ENCODE measurements at regions not wholly inside any gene's neighbourhood (a gene's known extent, or its start where the extent isn't known, plus 50 kb on each side); places are given as distances from the start of the nearest gene placed in this dataset.
"Not testable (repeated sequence)": the region's sequence is repeated elsewhere in the genome, so short reads cannot be mapped to it uniquely, and the experiment has no call there.

DNA sequence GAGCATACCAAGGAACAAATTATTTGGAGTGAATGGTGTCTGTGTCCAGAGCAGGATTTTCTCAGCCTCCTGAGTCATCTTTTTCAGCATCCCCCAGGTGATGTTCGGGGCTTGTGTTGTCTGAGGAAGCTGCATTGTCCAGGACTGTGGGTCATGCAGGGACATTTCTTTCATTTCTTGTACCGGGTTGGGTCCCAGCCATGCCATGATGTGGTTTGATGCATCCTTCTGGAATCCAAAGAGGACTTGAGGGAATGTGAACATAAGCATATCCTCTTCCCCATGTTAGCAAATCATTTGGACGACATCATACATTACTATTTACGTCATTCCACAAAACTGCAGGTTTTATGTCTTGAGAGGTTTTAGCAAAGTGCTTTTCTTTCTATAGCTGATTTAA is 797.8 kb downstream of the CCDC85A start:
- no peak for DNase-seq (ENCODE audit: low read depth)

DNA sequence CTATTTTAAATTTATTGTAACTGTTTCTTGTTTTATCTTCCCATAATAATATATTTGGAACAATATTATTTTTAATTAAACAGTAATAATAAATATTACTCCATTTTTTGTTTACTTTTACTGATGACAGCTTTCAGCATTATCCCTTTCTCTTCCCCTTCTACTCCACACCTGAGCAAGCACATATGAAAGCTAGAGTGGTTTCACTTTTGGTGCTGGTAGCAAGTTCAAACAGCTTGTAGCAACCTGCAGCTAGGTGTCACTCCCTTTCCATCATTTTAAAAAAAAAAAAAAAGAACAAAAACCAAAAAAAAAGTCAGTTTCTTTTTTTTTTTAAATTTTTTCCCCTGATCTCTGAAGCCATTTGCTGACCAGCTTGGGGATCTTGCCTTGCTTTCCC is 801.8 kb downstream of the CCDC85A start:
- no peak for DNase-seq (ENCODE audit: low read depth)

GRCh38 chr2:57022496-57022895 is 838.7 kb downstream of the CCDC85A start:
- no peak for DNase-seq (ENCODE audit: low read depth)

DNA sequence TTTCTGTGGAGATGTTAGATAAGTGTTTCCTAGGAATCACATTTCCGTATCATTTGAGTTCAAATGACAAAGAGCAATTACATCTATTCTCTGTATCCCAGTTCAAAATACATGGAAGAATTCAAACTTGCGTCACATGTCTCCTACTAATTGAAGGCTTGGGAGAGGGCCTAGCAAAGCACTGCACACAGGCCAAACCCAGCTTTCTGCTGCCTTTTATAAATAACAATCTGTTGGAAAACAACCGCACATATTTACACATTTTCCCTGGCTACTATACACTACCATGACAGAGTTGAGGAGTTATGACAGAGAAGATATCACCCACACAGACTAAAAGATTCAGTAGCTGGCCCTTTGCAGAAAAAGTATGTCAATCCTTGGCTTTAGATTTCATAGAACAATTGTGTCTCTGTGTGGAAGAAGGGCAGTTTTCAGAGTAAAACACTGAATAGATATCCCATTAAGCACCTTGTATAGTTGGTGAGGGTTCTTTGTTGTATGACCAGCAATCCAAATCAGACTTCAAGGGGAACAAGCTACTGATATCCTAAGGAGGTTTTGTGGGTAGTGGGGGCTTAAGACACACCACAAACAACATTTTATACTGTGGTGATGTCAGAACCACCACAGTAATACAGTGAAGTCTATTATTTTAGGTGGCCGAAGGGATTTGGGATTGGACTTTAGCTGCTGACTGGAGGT is 861.3 kb downstream of the CCDC85A start:
- DNase-seq (ENCODE audit: low read depth): no peak

- DNase-seq (ENCODE audit: low read depth): no peak
These were observed 865.5 kb downstream of the CCDC85A start for GRCh38 chr2:57049273-57049672.

- no peak for DNase-seq (ENCODE audit: low read depth)
These were observed 866.2 kb downstream of the CCDC85A start for GRCh38 chr2:57050007-57050406.

DNA sequence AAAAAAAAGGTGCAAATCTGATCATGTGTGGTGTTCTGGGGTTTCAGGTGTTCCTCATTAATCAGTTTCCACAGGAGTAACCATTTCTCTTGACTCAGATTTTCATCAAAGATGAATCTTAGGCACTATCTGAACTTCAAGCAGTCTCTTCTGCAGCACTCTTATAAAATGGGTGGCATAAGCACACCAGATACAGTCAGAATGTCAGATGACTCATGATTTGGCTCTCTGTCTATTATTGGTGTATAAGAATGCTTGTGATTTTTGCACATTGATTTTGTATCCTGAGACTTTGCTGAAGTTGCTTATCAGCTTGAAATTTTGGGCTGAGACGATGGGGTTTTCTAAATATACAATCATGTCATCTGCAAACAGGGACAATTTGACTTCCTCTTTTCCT is 882.5 kb downstream of the CCDC85A start:
- DNase-seq (ENCODE audit: low read depth): not testable (repeated sequence)

DNA sequence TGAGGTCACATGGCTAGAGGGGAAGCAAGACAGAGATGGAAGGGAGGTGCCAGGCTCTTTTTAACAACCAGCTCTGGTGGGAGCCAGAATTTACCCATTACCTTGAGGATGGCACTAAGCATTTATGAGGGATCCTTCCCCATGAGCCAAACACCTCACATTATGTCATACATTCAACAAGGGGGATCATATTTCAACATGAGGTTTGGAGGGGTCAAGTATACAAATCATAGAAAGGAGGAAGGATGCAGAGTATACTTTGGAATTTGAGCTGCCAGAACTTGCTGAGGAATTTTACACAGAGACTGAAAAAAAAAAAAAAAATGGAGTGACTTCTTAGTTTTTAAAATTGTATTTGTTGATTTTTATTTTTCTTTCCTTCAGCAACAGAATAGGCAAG is 891.4 kb downstream of the CCDC85A start:
- no peak for DNase-seq (ENCODE audit: low read depth)

GRCh38 chr2:57080035-57080434 is 896.2 kb downstream of the CCDC85A start:
- no peak for DNase-seq (ENCODE audit: low read depth)

GRCh38 chr2:57084697-57085281 is 901.0 kb downstream of the CCDC85A start:
- DNase-seq (ENCODE audit: low read depth): no peak

GRCh38 chr2:57093020-57093419 is 909.2 kb downstream of the CCDC85A start:
- no peak for DNase-seq (ENCODE audit: low read depth)

DNA sequence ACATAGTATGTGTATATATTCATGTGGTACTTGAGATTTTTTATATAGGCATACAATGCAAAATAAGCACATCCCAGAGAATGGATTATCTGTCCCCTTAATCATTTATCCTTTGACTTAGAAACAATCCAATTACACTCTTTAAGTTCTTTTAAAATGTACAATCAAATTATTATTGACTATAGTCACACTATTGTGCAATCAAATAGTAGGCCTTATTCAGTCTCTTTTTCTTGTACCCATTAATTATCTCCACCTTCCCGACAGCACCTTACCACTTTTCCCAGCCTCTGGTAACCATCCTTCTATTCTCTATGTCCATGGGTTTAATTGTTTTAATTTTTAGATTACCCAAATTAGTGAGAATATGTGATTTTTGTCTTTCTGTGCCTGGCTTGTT is 914.1 kb downstream of the CCDC85A start:
- DNase-seq (ENCODE audit: low read depth): no peak

DNA sequence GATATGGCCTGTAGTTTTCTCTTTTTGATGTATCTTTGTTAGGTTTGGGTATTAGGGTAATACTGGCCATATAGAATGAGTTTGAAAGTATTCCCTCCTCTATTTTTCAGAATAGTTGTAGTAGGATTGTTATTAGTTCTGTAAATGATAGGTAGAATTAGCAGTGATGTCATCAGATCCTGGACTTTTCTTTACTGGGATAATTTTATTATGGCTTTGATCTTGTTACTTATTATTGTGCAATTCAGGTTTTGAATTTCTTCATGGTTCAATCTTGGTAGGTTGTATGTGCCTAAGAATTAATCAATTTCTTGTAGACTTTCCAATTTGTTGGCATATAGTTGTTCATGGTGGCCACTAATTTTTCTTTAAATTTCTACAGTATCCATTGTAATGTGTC is 916.6 kb downstream of the CCDC85A start:
- no peak for DNase-seq (ENCODE audit: low read depth)

DNA sequence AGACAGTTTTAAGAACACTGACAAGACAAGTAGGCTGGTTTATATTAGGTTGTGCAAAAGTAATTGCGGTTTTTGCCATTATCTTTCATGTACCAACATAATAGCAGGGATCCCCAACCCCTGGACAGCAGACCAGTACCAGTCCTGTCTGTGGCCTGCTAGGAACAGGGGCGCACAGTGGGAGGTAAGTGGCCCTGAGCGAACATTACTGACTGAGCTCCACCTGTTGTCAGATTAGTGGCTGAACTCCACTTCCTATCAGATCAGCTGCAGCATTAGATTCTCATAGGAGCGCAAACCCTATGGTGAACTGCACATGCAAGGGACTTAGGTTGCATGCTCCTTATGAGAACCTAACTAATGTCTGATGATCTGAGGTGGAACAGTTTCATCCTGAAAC is 921.9 kb downstream of the CCDC85A start:
- no peak for DNase-seq (ENCODE audit: low read depth)

- no peak for DNase-seq (ENCODE audit: low read depth)
These were observed 923.6 kb downstream of the CCDC85A start for GRCh38 chr2:57107353-57107752.

DNA sequence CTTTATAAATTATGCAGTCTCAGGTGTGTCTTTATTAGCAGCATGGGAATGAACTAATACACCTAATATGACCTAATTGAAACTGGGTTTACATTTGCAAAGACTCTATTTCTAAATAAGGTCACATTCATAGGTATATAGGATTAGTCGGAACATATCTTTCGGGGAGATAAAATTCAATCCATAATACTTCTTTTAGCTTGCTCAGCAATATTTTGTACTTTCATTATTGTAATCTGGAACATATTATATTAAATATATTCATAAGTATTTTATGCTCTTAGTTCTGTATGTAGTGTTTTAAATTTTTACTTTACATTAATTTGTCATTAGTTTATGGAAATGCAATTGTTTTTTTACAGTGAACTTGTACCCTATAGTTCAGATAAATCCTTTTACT is 927.7 kb downstream of the CCDC85A start:
- no peak for DNase-seq (ENCODE audit: low read depth)

DNA sequence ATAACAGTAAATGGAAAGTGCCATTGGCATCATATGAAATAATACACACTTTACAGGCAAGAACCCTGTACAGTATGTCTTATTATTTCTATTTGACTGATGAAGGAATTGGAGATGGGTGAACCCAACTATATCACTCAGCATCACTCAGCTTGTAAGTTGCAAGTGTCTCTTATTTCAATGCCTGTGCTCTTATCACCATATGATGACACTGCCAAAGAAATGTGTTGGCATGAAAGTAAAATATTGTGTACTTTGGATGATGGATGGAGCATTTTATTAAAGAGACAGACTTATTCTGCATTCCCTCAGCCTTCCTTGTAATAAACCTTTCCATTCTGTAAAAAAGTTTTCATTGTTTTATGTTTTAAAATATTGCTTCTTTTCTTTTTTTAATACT is 927.5 kb upstream of the VRK2 start:
- DNase-seq (ENCODE audit: low read depth): no peak

DNA sequence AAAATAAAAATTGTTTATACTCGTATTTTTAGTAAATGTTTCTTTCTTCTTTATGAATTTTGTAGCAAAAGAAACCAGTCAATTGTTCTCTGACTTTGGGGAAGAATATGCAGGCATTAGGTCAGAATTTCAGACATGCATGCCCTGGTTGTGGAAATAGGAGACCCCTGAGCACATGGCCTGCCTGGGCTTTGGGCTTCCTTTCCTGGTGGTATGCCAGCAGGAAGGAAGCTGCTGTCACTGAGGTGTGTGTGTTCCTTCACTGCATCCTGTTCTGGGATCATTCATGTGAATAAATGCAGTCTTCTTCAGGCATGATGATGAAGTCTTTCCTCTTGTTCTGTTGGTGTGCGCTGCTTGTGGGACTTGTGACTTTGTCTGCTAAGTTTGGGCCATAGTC is 920.2 kb upstream of the VRK2 start:
- DNase-seq (ENCODE audit: low read depth): no peak

DNA sequence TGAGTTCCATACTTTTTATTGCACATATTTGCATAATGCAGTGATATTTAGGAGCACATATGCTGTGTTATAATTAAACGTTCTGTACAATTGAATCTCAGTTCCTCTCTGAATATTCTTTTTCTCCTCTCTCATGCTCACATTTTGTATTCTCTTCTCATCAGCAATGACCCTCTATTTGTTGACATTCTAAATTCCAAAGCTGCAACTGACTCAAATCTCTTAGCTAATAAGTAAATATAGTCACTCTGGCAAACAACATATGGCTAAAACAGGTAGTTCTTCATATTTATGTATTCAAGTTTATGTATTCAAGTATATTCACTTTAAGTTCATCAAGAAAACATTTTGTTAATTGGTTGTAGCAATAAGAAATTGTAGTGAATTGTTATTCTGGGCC is 907.4 kb upstream of the VRK2 start:
- no peak for DNase-seq (ENCODE audit: low read depth)

- no peak for DNase-seq (ENCODE audit: low read depth)
These were observed 905.3 kb upstream of the VRK2 start for GRCh38 chr2:57141269-57141668.

DNA sequence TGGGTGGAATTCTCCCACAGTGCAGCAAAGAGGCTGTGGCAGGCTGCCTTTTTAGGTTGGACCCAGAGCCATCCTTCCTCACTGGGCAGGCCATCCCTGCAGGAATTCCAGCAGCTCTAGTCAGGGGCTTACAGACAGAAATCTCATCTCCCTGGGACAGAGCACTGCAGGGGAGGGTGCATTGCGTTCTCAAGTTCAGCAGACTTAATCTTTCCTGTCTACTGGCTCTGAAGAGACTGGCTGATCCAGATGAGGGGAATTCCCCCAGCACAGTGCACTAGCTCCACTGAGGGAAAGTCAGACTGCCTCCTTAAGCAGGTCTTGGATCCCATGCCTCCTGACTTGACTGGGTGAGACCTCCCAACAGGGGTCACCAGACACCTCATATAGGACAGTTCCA is 899.7 kb upstream of the VRK2 start:
- no peak for DNase-seq (ENCODE audit: low read depth)

DNA sequence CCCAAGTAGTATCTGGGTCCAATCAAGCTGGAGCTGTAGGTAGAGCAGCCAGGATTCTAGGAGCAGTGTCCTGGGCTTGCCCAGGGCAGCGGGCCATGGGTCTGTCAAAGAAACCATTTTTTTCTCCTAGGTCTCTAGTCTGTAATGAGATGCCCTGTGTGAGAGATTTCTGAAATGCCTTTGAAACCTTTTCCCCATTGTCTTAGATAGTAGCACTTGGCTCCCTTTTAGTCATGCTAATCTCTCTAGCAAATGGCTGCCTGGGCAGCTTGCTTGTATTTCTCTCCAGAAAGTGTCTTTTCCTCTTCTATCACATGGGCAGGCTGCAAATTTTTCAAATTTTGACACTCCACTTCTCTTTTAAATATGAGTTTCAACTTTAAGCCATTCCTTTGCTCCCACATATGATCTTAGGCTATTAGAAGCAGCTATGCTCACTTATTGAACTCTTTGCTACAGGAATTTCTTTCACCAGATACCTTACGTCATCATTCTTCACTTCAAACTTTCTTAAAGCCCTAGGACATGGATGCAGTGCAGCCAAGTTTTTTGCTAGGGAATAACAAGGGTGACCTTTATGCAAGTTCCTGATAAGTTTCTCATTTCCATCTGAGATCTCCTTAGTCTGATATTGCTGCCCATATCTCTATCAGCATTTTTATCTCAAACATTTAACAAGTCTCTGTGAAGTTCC is 890.2 kb upstream of the VRK2 start:
- no peak for DNase-seq (ENCODE audit: low read depth)

- no peak for DNase-seq (ENCODE audit: low read depth)
These were observed 885.6 kb upstream of the VRK2 start for GRCh38 chr2:57160976-57161375.

- no peak for DNase-seq (ENCODE audit: low read depth)
These were observed 869.4 kb upstream of the VRK2 start for GRCh38 chr2:57177176-57177575.

All from stimulated activated CD8-positive, alpha-beta memory T cell treated with anti-CD3 and anti-CD28 coated beads, Interleukin-15, amount 100 ng/mL, for 1 hour (primary cell).